ENCODE measurements at regions not wholly inside any gene's neighbourhood (a gene's known extent, or its start where the extent isn't known, plus 50 kb on each side); places are given as distances from the start of the nearest gene placed in this dataset.
"Not testable (repeated sequence)": the region's sequence is repeated elsewhere in the genome, so short reads cannot be mapped to it uniquely, and the experiment has no call there.

- not testable (repeated sequence) for DNase-seq (ENCODE audit: low spot score)
These were observed 66.2 kb downstream of the SYT15 start for GRCh38 chr10:46645110-46645509.

GRCh38 chr10:46646132-46646531, 67.2 kb downstream of the SYT15 start:
- not testable (repeated sequence) for DNase-seq (ENCODE audit: low spot score)

- not testable (repeated sequence) for DNase-seq (ENCODE audit: low spot score)
These were observed 72.0 kb downstream of the SYT15 start for GRCh38 chr10:46650967-46651366.

- DNase-seq (ENCODE audit: low spot score): not testable (repeated sequence)
These were observed 78.5 kb downstream of the SYT15 start for GRCh38 chr10:46657437-46657836.

- not testable (repeated sequence) for DNase-seq (ENCODE audit: low spot score)
These were observed 81.3 kb downstream of the SYT15 start for GRCh38 chr10:46660027-46660834.

GRCh38 chr10:46660835-46661164, 81.9 kb downstream of the SYT15 start:
- DNase-seq (ENCODE audit: low spot score): not testable (repeated sequence)

- not testable (repeated sequence) for DNase-seq (ENCODE audit: low spot score)
These were observed 86.6 kb downstream of the SYT15 start for GRCh38 chr10:46665536-46665935.

GRCh38 chr10:46668357-46668997, 89.5 kb downstream of the SYT15 start:
- DNase-seq (ENCODE audit: low spot score): not testable (repeated sequence)

GRCh38 chr10:46677836-46678435, 99.0 kb downstream of the SYT15 start:
- DNase-seq (ENCODE audit: low spot score): not testable (repeated sequence)

GRCh38 chr10:46691397-46691796, 112.5 kb downstream of the SYT15 start:
- not testable (repeated sequence) for DNase-seq (ENCODE audit: low spot score)

GRCh38 chr10:46693218-46693617, 114.3 kb downstream of the SYT15 start:
- DNase-seq (ENCODE audit: low spot score): not testable (repeated sequence)

- DNase-seq (ENCODE audit: low spot score): not testable (repeated sequence)
These were observed 138.3 kb downstream of the SYT15 start for GRCh38 chr10:46717264-46717663.

- DNase-seq (ENCODE audit: low spot score): not testable (repeated sequence)
These were observed 139.1 kb downstream of the SYT15 start for GRCh38 chr10:46718014-46718413.

GRCh38 chr10:46720386-46720785, 141.5 kb downstream of the SYT15 start:
- not testable (repeated sequence) for DNase-seq (ENCODE audit: low spot score)

- not testable (repeated sequence) for DNase-seq (ENCODE audit: low spot score)
These were observed 142.0 kb downstream of the SYT15 start for GRCh38 chr10:46720811-46721518.

GRCh38 chr10:46724258-46724657, 145.3 kb downstream of the SYT15 start:
- DNase-seq (ENCODE audit: low spot score): not testable (repeated sequence)

- not testable (repeated sequence) for DNase-seq (ENCODE audit: low spot score)
These were observed 149.4 kb downstream of the SYT15 start for GRCh38 chr10:46728359-46728758.

GRCh38 chr10:46730729-46731128, 151.8 kb downstream of the SYT15 start:
- DNase-seq (ENCODE audit: low spot score): not testable (repeated sequence)

GRCh38 chr10:46733635-46734261, 154.8 kb downstream of the SYT15 start:
- not testable (repeated sequence) for DNase-seq (ENCODE audit: low spot score)

- not testable (repeated sequence) for DNase-seq (ENCODE audit: low spot score)
These were observed 155.3 kb downstream of the SYT15 start for GRCh38 chr10:46734262-46734642.

- not testable (repeated sequence) for DNase-seq (ENCODE audit: low spot score)
These were observed 161.0 kb downstream of the SYT15 start for GRCh38 chr10:46739919-46740318.

- DNase-seq (ENCODE audit: low spot score): not testable (repeated sequence)
These were observed 161.4 kb downstream of the SYT15 start for GRCh38 chr10:46740368-46740767.

All from left forelimb (tissue), 1 donor.